GM12891 (cell line): ENCODE measurements at regions not wholly inside any gene's neighbourhood (a gene's known extent, or its start where the extent isn't known, plus 50 kb on each side); places are given as distances from the start of the nearest gene placed in this dataset.

Source experiments
- DNase-seq: peaks from one replicate; pipeline ENCODE4 v3.0.0; 2011; ENCODE audit warnings: low spot score; ENCODE audit not compliant: insufficient read length
- FAIRE-seq: peaks from 2 replicates; lab custom pipeline; 2011; peaks lifted over from hg19 to GRCh38; lab: Jason Lieb, UNC
- PAX5 ChIP-seq: IDR thresholded peaks from 2 replicates; pipeline ENCODE4 v1.6.1; 2011; ENCODE audit warnings: low read length, moderate library complexity, mild to moderate bottlenecking; ENCODE audit not compliant: insufficient read depth, severe bottlenecking
- POLR2A ChIP-seq: IDR thresholded peaks from 2 replicates; pipeline ENCODE4 v1.6.1; 2011; ENCODE audit warnings: low read depth, low read length, control low read depth
- POLR2AphosphoS5 ChIP-seq: IDR thresholded peaks from 2 replicates; pipeline ENCODE4 v1.6.1; 2011; ENCODE audit warnings: low read depth, low read length, control low read depth
- POU2F2 ChIP-seq: IDR thresholded peaks from 2 replicates; pipeline ENCODE4 v1.6.1; 2011; ENCODE audit warnings: low read depth, mild to moderate bottlenecking, control low read depth, low read length, moderate library complexity
- SPI1 ChIP-seq: IDR thresholded peaks from 2 replicates; pipeline ENCODE4 v1.6.1; 2011; ENCODE audit warnings: low read depth, low read length, control low read depth
- TAF1 ChIP-seq: IDR thresholded peaks from 2 replicates; pipeline ENCODE4 v1.6.1; 2011; ENCODE audit warnings: low read depth, low read length, control low read depth

- no peak for DNase-seq
- FAIRE-seq, result no peak
- TF ChIP-seq PAX5, result no peak
- TF ChIP-seq TAF1, result no peak
- no peak for TF ChIP-seq POLR2AphosphoS5
- TF ChIP-seq SPI1, result no peak
- TF ChIP-seq POU2F2, result no peak
- TF ChIP-seq POLR2A, result no peak
Observed at GRCh38 chr18:73514449-73514848, 633.2 kb downstream of the FBXO15 start.

DNA sequence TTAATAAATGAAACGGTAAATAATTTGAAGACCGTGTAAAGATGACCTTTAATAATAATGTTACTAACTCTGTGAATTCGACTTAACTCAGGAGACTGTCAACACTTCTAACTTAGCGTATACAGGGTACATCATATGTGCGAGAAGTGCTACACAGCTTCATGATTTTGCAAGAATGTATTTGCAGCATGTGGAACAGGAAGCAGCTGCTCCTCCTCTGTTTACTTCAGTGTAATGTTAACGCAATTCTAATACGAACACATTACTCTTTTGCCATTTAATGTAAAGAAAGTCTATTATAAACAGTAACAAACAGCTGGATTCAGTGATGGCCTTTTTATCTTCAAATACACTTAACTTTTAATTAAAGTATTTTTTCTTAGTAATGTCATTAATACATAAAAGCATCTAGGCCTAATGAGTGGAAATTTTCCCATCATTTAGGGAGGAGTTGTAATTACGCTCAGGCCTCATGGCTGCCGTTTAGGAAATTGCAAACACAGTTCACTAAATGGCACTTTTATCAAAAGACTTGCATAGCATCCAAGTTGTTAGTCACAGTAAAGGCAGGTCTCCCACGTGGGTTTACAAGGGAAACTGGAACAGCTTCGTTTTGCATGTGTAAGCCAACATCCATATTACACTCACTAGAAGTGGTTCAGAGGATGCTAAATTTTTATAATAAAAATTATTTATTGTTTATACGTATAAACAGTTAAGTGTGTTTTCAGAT lies 635.7 kb downstream of the FBXO15 start:
- no peak for TF ChIP-seq POLR2AphosphoS5
- TF ChIP-seq POLR2A, result no peak
- no peak for TF ChIP-seq POU2F2
- TF ChIP-seq TAF1, result no peak
- TF ChIP-seq PAX5, result no peak
- TF ChIP-seq SPI1, result no peak
- no peak for DNase-seq
- FAIRE-seq, result no peak

- no peak for TF ChIP-seq TAF1
- no peak for TF ChIP-seq PAX5
- TF ChIP-seq POLR2A, result no peak
- TF ChIP-seq SPI1, result no peak
- TF ChIP-seq POU2F2, result no peak
- TF ChIP-seq POLR2AphosphoS5, result no peak
- FAIRE-seq (no peak), DNase-seq (no peak)
Observed at GRCh38 chr18:73509460-73509859, 638.2 kb downstream of the FBXO15 start.

DNA sequence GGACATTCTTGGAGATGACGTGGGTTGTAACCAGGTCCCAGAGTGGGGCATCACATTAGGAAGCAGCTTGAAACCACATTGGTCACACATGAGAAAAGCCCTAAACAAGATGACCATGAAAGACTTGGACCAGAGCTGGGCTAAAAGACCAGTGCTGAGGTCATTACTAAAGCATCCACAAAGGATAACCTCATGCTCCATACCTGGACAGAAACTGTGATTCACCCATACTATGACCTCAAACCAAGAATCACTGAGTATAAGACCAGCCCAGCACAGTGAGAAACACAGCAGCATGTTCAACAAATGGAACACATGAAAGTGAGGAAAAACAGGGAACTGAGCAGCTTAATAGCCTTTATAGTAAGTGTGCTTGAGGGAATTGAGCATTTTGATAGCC lies 635.5 kb upstream of the NETO1 start:
- DNase-seq (no peak), FAIRE-seq (no peak)
- no peak for TF ChIP-seq POLR2A
- TF ChIP-seq POU2F2, result no peak
- TF ChIP-seq PAX5, result no peak
- no peak for TF ChIP-seq TAF1
- TF ChIP-seq POLR2AphosphoS5, result no peak
- no peak for TF ChIP-seq SPI1

GRCh38 chr18:73487966-73488365 lies 620.2 kb upstream of the NETO1 start:
- FAIRE-seq (no peak), DNase-seq (no peak)
- TF ChIP-seq POU2F2 (no peak), SPI1 (no peak), PAX5 (no peak), POLR2AphosphoS5 (no peak), POLR2A (no peak), TAF1 (no peak)

DNA sequence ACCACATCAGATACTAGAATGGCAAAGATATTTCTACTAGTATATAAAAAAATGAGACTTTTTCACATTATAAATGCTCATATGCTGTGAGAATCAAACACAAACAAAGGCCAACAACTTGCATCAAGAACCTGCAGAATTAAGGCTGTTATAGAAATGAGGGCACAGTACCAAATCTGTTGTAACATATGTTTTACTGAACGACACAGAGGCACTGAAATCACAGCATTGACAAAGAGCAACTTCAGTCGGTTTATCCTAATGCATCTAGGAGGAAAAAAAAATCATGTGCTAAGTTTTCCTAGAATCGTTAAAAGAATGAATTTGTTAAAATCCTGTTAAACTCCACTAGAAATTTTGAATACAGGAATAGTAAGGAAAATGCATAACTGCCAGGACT lies 617.4 kb upstream of the NETO1 start:
- TF ChIP-seq TAF1, result no peak
- no peak for TF ChIP-seq PAX5
- TF ChIP-seq POU2F2, result no peak
- TF ChIP-seq SPI1, result no peak
- no peak for TF ChIP-seq POLR2A
- DNase-seq (no peak), FAIRE-seq (no peak)

- no peak for FAIRE-seq
Observed at GRCh38 chr18:73482901-73483300, 615.1 kb upstream of the NETO1 start.

GRCh38 chr18:73479477-73479876 lies 611.7 kb upstream of the NETO1 start:
- TF ChIP-seq POU2F2, result no peak
- no peak for TF ChIP-seq SPI1
- no peak for TF ChIP-seq PAX5
- TF ChIP-seq POLR2AphosphoS5, result no peak
- no peak for TF ChIP-seq POLR2A
- TF ChIP-seq TAF1, result no peak
- DNase-seq (no peak), FAIRE-seq (no peak)

More at GRCh38 chr18:73482901-73483300, 615.1 kb upstream of the NETO1 start:
- no peak for DNase-seq
- TF ChIP-seq TAF1 (no peak), POLR2A (no peak), SPI1 (no peak), PAX5 (no peak), POU2F2 (no peak), POLR2AphosphoS5 (no peak)

DNA sequence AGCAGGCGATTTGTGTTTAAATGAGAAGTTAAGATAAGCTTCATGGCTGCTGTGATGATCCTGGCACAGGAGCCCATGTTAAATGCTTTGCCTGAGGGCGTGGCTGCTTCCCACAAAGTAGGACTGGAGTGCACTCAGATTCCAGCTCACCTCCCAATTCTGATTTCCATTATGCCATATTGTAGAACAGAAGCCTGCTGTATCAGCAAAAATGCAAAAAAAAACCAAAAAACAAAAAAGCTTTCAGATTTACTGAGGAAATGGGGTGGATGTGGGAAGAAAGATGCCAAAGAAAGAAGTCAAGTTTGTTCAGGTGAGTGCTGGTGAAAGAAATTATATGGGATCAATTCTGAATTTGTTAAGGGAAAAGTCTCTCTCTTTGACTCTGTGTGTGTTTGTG lies 610.4 kb upstream of the NETO1 start:
- DNase-seq, result no peak
- FAIRE-seq, result no peak
- TF ChIP-seq TAF1 (no peak), POLR2A (no peak), POU2F2 (no peak), SPI1 (no peak), PAX5 (no peak), POLR2AphosphoS5 (no peak)

GRCh38 chr18:73476031-73476430 lies 608.2 kb upstream of the NETO1 start:
- FAIRE-seq (no peak), DNase-seq (no peak)
- TF ChIP-seq POU2F2 (no peak), POLR2AphosphoS5 (no peak), SPI1 (no peak), POLR2A (no peak), PAX5 (no peak), TAF1 (no peak)
